ENCODE measurements at regions not wholly inside any gene's neighbourhood (a gene's known extent, or its start where the extent isn't known, plus 50 kb on each side); places are given as distances from the start of the nearest gene placed in this dataset.

GRCh38 chr1:199704231-199704630 is 323.3 kb upstream of the NR5A2 start:
- Histone ChIP-seq H3K27ac (no peak overlapping the region), H3K9me3 (ENCODE audit: low read depth, low read length) (no peaks in the 10 kb centered on the region), H3K9ac (ENCODE audit: insufficient read length) (no peak overlapping the region), H3K4me3 (no peak overlapping the region), H3K36me3 (ENCODE audit: insufficient read depth, low read length) (no peaks in the 10 kb centered on the region)
- TF ChIP-seq POLR2AphosphoS5 (IDR thresholded peaks at IDR 0.05; ENCODE audit: borderline replicate concordance, low read depth, low read length), result no peak
- no peak for DNase-seq (ENCODE audit: low read depth, low spot score)

GRCh38 chr1:199705825-199706224 is 321.7 kb upstream of the NR5A2 start:
- TF ChIP-seq EZH2 (IDR thresholded peaks at IDR 0.05) (no peak), FOXP2 (optimal IDR thresholded peaks at IDR 0.05; ENCODE audit: control extremely low read depth, extremely low read length, insufficient read depth) (no peak), POLR2AphosphoS5 (IDR thresholded peaks at IDR 0.05; ENCODE audit: borderline replicate concordance, low read depth, low read length) (no peak)
- H3K27ac ChIP-seq, result no peak overlapping the region
- DNase-seq (ENCODE audit: low read depth, low spot score), result no peak
- no peaks in the 10 kb centered on the region for H3K36me3 ChIP-seq (ENCODE audit: insufficient read depth, low read length)
- H3K9me3 ChIP-seq (ENCODE audit: low read depth, low read length), result no peaks in the 10 kb centered on the region
- H3K4me3 ChIP-seq, result no peak overlapping the region
- no peak overlapping the region for H3K9ac ChIP-seq (ENCODE audit: insufficient read length)

- no peaks in the 10 kb centered on the region for H3K9me3 ChIP-seq (ENCODE audit: low read depth, low read length)
- no peaks in the 10 kb centered on the region for H3K36me3 ChIP-seq (ENCODE audit: insufficient read depth, low read length)
- no peak overlapping the region for H3K9ac ChIP-seq (ENCODE audit: insufficient read length)
- H3K27ac ChIP-seq, result no peak overlapping the region
- TF ChIP-seq POLR2AphosphoS5 (IDR thresholded peaks at IDR 0.05; ENCODE audit: borderline replicate concordance, low read depth, low read length) (no peak), EZH2 (IDR thresholded peaks at IDR 0.05) (no peak), FOXP2 (optimal IDR thresholded peaks at IDR 0.05; ENCODE audit: control extremely low read depth, extremely low read length, insufficient read depth) (no peak)
- H3K4me3 ChIP-seq, result no peak overlapping the region
- no peak for DNase-seq (ENCODE audit: low read depth, low spot score)
Measured at GRCh38 chr1:199706826-199707606, 320.5 kb upstream of the NR5A2 start.

- DNase-seq (ENCODE audit: low read depth, low spot score), result no peak
- no peaks in the 10 kb centered on the region for H3K36me3 ChIP-seq (ENCODE audit: insufficient read depth, low read length)
- H3K4me3 ChIP-seq, result no peak overlapping the region
- H3K9ac ChIP-seq (ENCODE audit: insufficient read length), result no peak overlapping the region
- no peaks in the 10 kb centered on the region for H3K9me3 ChIP-seq (ENCODE audit: low read depth, low read length)
- H3K27ac ChIP-seq, result no peak overlapping the region
- TF ChIP-seq POLR2AphosphoS5 (IDR thresholded peaks at IDR 0.05; ENCODE audit: borderline replicate concordance, low read depth, low read length), result no peak
- no peak for TF ChIP-seq FOXP2 (optimal IDR thresholded peaks at IDR 0.05; ENCODE audit: control extremely low read depth, extremely low read length, insufficient read depth)
- TF ChIP-seq EZH2 (IDR thresholded peaks at IDR 0.05), result no peak
Measured at GRCh38 chr1:199710974-199711373, 316.5 kb upstream of the NR5A2 start.

- TF ChIP-seq POLR2AphosphoS5 (IDR thresholded peaks at IDR 0.05; ENCODE audit: borderline replicate concordance, low read depth, low read length), result no peak
- TF ChIP-seq FOXP2 (optimal IDR thresholded peaks at IDR 0.05; ENCODE audit: control extremely low read depth, extremely low read length, insufficient read depth), result no peak
- TF ChIP-seq EZH2 (IDR thresholded peaks at IDR 0.05), result no peak
- H3K9ac ChIP-seq (ENCODE audit: insufficient read length), result no peak overlapping the region
- no peak for DNase-seq (ENCODE audit: low read depth, low spot score)
- no peaks in the 10 kb centered on the region for H3K9me3 ChIP-seq (ENCODE audit: low read depth, low read length)
- H3K27ac ChIP-seq, result no peak overlapping the region
- no peaks in the 10 kb centered on the region for H3K36me3 ChIP-seq (ENCODE audit: insufficient read depth, low read length)
- no peak overlapping the region for H3K4me3 ChIP-seq
Measured at GRCh38 chr1:199716729-199717128, 310.8 kb upstream of the NR5A2 start.

- H3K9me3 ChIP-seq (ENCODE audit: low read depth, low read length), result no peaks in the 10 kb centered on the region
- TF ChIP-seq FOXP2 (optimal IDR thresholded peaks at IDR 0.05; ENCODE audit: control extremely low read depth, extremely low read length, insufficient read depth) (no peak), EZH2 (IDR thresholded peaks at IDR 0.05) (no peak), POLR2AphosphoS5 (IDR thresholded peaks at IDR 0.05; ENCODE audit: borderline replicate concordance, low read depth, low read length) (no peak)
- DNase-seq (ENCODE audit: low read depth, low spot score), result no peak
- no peak overlapping the region for H3K4me3 ChIP-seq
- H3K27ac ChIP-seq, result no peak overlapping the region
- H3K36me3 ChIP-seq (ENCODE audit: insufficient read depth, low read length), result no peaks in the 10 kb centered on the region
- H3K9ac ChIP-seq (ENCODE audit: insufficient read length), result no peak overlapping the region
Measured at GRCh38 chr1:199719156-199719842, 308.2 kb upstream of the NR5A2 start.

GRCh38 chr1:199720496-199720895 is 307.0 kb upstream of the NR5A2 start:
- no peaks in the 10 kb centered on the region for H3K36me3 ChIP-seq (ENCODE audit: insufficient read depth, low read length)
- H3K9me3 ChIP-seq (ENCODE audit: low read depth, low read length), result no peaks in the 10 kb centered on the region
- H3K4me3 ChIP-seq, result no peak overlapping the region
- no peak overlapping the region for H3K27ac ChIP-seq
- no peak for DNase-seq (ENCODE audit: low read depth, low spot score)
- TF ChIP-seq POLR2AphosphoS5 (IDR thresholded peaks at IDR 0.05; ENCODE audit: borderline replicate concordance, low read depth, low read length) (no peak), EZH2 (IDR thresholded peaks at IDR 0.05) (no peak), FOXP2 (optimal IDR thresholded peaks at IDR 0.05; ENCODE audit: control extremely low read depth, extremely low read length, insufficient read depth) (no peak)
- no peak overlapping the region for H3K9ac ChIP-seq (ENCODE audit: insufficient read length)

GRCh38 chr1:199721001-199721400 is 306.5 kb upstream of the NR5A2 start:
- Histone ChIP-seq H3K36me3 (ENCODE audit: insufficient read depth, low read length) (no peaks in the 10 kb centered on the region), H3K9me3 (ENCODE audit: low read depth, low read length) (no peaks in the 10 kb centered on the region), H3K4me3 (no peak overlapping the region), H3K9ac (ENCODE audit: insufficient read length) (no peak overlapping the region), H3K27ac (no peak overlapping the region)
- TF ChIP-seq FOXP2 (optimal IDR thresholded peaks at IDR 0.05; ENCODE audit: control extremely low read depth, extremely low read length, insufficient read depth), result no peak
- no peak for TF ChIP-seq POLR2AphosphoS5 (IDR thresholded peaks at IDR 0.05; ENCODE audit: borderline replicate concordance, low read depth, low read length)
- TF ChIP-seq EZH2 (IDR thresholded peaks at IDR 0.05), result no peak
- no peak for DNase-seq (ENCODE audit: low read depth, low spot score)

Measured in SK-N-MC (cell line).